ENCODE measurements at regions not wholly inside any gene's neighbourhood (a gene's known extent, or its start where the extent isn't known, plus 50 kb on each side); places are given as distances from the start of the nearest gene placed in this dataset.

DNA sequence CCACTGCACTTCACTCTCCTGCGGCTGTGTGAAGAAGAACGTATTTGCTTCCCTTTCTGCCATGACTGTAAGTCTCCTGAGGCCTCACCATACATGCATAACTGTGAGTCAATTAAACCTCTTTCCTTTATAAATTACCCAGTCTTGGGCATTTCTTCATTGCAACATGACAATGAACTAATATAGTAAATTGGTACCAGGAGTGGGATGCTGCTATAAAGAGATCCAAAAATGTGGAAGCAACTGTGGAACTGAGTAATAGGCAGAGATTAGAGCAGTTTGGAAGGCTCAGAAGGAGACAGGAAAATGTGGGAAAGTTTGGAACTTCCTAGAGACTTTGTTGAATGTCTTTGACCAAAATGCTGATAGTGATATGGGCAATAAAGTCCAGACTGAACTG is 1907.9 kb downstream of the MRPL39 start:
- TF ChIP-seq, protein P1, sequence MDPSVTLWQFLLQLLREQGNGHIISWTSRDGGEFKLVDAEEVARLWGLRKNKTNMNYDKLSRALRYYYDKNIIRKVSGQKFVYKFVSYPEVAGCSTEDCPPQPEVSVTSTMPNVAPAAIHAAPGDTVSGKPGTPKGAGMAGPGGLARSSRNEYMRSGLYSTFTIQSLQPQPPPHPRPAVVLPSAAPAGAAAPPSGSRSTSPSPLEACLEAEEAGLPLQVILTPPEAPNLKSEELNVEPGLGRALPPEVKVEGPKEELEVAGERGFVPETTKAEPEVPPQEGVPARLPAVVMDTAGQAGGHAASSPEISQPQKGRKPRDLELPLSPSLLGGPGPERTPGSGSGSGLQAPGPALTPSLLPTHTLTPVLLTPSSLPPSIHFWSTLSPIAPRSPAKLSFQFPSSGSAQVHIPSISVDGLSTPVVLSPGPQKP (IDR thresholded peaks at IDR 0.05; ENCODE audit: low read depth, low read length): no peak
- TF ChIP-seq MAX (IDR thresholded peaks at IDR 0.05) (no peak), BHLHE40 (IDR thresholded peaks at IDR 0.05; ENCODE audit: low read depth, low read length) (no peak), MYC (IDR thresholded peaks at IDR 0.05; ENCODE audit: borderline replicate concordance, low read length) (no peak), SMC3 (IDR thresholded peaks at IDR 0.05) (no peak), USF2 (IDR thresholded peaks at IDR 0.05) (no peak), TP53 (CRISPR knock-in tag; IDR thresholded peaks at IDR 0.05) (no peak), JUN (IDR thresholded peaks at IDR 0.05) (no peak), RCOR1 (IDR thresholded peaks at IDR 0.05; ENCODE audit: low read depth, low read length) (no peak)
- TF ChIP-seq, protein P2, sequence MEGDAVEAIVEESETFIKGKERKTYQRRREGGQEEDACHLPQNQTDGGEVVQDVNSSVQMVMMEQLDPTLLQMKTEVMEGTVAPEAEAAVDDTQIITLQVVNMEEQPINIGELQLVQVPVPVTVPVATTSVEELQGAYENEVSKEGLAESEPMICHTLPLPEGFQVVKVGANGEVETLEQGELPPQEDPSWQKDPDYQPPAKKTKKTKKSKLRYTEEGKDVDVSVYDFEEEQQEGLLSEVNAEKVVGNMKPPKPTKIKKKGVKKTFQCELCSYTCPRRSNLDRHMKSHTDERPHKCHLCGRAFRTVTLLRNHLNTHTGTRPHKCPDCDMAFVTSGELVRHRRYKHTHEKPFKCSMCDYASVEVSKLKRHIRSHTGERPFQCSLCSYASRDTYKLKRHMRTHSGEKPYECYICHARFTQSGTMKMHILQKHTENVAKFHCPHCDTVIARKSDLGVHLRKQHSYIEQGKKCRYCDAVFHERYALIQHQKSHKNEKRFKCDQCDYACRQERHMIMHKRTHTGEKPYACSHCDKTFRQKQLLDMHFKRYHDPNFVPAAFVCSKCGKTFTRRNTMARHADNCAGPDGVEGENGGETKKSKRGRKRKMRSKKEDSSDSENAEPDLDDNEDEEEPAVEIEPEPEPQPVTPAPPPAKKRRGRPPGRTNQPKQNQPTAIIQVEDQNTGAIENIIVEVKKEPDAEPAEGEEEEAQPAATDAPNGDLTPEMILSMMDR (IDR thresholded peaks at IDR 0.05): no peak
- TF ChIP-seq, protein P3, sequence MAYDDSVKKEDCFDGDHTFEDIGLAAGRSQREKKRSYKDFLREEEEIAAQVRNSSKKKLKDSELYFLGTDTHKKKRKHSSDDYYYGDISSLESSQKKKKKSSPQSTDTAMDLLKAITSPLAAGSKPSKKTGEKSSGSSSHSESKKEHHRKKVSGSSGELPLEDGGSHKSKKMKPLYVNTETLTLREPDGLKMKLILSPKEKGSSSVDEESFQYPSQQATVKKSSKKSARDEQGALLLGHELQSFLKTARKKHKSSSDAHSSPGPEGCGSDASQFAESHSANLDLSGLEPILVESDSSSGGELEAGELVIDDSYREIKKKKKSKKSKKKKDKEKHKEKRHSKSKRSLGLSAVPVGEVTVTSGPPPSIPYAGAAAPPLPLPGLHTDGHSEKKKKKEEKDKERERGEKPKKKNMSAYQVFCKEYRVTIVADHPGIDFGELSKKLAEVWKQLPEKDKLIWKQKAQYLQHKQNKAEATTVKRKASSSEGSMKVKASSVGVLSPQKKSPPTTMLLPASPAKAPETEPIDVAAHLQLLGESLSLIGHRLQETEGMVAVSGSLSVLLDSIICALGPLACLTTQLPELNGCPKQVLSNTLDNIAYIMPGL (CRISPR knock-in tag; IDR thresholded peaks at IDR 0.05; ENCODE audit: borderline replicate concordance): no peak
- TF ChIP-seq, protein P4, sequence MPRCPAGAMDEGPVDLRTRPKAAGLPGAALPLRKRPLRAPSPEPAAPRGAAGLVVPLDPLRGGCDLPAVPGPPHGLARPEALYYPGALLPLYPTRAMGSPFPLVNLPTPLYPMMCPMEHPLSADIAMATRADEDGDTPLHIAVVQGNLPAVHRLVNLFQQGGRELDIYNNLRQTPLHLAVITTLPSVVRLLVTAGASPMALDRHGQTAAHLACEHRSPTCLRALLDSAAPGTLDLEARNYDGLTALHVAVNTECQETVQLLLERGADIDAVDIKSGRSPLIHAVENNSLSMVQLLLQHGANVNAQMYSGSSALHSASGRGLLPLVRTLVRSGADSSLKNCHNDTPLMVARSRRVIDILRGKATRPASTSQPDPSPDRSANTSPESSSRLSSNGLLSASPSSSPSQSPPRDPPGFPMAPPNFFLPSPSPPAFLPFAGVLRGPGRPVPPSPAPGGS (IDR thresholded peaks at IDR 0.05): no peak
- TF ChIP-seq, protein P5, sequence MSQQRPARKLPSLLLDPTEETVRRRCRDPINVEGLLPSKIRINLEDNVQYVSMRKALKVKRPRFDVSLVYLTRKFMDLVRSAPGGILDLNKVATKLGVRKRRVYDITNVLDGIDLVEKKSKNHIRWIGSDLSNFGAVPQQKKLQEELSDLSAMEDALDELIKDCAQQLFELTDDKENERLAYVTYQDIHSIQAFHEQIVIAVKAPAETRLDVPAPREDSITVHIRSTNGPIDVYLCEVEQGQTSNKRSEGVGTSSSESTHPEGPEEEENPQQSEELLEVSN (IDR thresholded peaks at IDR 0.05; ENCODE audit: borderline replicate concordance, low read depth): no peak
- TF ChIP-seq, protein P6, sequence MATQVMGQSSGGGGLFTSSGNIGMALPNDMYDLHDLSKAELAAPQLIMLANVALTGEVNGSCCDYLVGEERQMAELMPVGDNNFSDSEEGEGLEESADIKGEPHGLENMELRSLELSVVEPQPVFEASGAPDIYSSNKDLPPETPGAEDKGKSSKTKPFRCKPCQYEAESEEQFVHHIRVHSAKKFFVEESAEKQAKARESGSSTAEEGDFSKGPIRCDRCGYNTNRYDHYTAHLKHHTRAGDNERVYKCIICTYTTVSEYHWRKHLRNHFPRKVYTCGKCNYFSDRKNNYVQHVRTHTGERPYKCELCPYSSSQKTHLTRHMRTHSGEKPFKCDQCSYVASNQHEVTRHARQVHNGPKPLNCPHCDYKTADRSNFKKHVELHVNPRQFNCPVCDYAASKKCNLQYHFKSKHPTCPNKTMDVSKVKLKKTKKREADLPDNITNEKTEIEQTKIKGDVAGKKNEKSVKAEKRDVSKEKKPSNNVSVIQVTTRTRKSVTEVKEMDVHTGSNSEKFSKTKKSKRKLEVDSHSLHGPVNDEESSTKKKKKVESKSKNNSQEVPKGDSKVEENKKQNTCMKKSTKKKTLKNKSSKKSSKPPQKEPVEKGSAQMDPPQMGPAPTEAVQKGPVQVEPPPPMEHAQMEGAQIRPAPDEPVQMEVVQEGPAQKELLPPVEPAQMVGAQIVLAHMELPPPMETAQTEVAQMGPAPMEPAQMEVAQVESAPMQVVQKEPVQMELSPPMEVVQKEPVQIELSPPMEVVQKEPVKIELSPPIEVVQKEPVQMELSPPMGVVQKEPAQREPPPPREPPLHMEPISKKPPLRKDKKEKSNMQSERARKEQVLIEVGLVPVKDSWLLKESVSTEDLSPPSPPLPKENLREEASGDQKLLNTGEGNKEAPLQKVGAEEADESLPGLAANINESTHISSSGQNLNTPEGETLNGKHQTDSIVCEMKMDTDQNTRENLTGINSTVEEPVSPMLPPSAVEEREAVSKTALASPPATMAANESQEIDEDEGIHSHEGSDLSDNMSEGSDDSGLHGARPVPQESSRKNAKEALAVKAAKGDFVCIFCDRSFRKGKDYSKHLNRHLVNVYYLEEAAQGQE (IDR thresholded peaks at IDR 0.05): no peak

All from A549 (cell line).